BLaER1 treated with 17β-estradiol and CSF1 and Interleukin-3, amounts not matched to agents 10 nM and 100 nM (cell line): ENCODE measurements at regions not wholly inside any gene's neighbourhood (a gene's known extent, or its start where the extent isn't known, plus 50 kb on each side); places are given as distances from the start of the nearest gene placed in this dataset.

ENCODE experiments used
- H3K27ac ChIP-seq, 11 experiments: shearing (Covaris generic); formaldehyde crosslinking; 2 replicates each; pipeline ENCODE4 v1.8.1; 2022
- H3K27me3 ChIP-seq, 11 experiments: shearing (Covaris generic); formaldehyde crosslinking; 2 replicates each; pipeline ENCODE4 v1.8.1; 2022
- H3K36me3 ChIP-seq, 11 experiments: shearing (Covaris generic); formaldehyde crosslinking; 2 replicates each; pipeline ENCODE4 v1.8.1; 2022
- H3K4me1 ChIP-seq, 10 experiments: shearing (Covaris generic); formaldehyde crosslinking; 2 replicates each; pipeline ENCODE4 v1.8.1; 2022
- H3K4me2 ChIP-seq, 11 experiments: shearing (Covaris generic); formaldehyde crosslinking; 2 replicates each; pipeline ENCODE4 v1.8.1; 2022
- H3K4me3 ChIP-seq, 10 experiments: shearing (Covaris generic); formaldehyde crosslinking; 2 replicates each; pipeline ENCODE4 v1.8.1; 2022
- H3K9ac ChIP-seq, 11 experiments: shearing (Covaris generic); formaldehyde crosslinking; 2 replicates each; pipeline ENCODE4 v1.8.1; 2022
- H3K9me3 ChIP-seq, 11 experiments: shearing (Covaris generic); formaldehyde crosslinking; replicated peaks in 1 of 11; 2 replicates each; pipeline ENCODE4 v1.8.1; 2022
- H4K20me1 ChIP-seq, 11 experiments: shearing (Covaris generic); formaldehyde crosslinking; 2 replicates each; pipeline ENCODE4 v1.8.1; 2022
- Cebpa-rat ChIP-seq, 11 experiments: shearing (Covaris generic); IDR thresholded peaks; 2 replicates each; pipeline ENCODE4 v1.8.1; 2022

DNA sequence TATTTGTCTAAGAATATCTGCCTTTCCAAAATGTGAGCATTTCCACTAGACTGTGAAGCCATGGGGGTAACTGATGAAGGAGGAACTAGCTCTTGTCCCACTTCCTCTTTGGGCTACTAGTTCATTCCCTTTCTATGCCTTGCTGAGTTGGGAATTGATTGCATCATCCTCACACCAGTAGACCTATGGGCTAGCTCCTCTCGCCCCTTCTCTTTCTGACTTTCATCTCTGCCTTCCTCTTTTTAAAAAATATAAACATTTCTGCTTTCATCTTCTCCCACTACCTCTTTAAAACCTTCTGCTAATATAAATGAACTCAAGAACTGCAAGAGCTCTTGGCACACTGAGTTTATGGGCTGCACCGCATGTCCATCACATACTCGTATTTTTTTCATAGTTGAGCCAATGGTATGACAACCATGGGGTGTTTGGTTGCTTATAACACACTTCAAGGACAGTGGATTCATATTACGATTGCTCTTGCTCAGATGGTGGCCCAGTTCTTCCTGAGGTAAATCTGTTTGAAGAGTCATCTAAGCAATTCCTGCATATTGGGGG lies 182.0 kb downstream of the REEP3 start:
- peak overlapping the region in 8 of 11 experiments; percentile 2 to 59 (median 30); a peak in 10 of 22 replicates for H3K9ac ChIP-seq
- TF ChIP-seq Cebpa-rat (IDR thresholded peaks at IDR 0.05), result peak; percentile 83 to 98 (median 95)

DNA sequence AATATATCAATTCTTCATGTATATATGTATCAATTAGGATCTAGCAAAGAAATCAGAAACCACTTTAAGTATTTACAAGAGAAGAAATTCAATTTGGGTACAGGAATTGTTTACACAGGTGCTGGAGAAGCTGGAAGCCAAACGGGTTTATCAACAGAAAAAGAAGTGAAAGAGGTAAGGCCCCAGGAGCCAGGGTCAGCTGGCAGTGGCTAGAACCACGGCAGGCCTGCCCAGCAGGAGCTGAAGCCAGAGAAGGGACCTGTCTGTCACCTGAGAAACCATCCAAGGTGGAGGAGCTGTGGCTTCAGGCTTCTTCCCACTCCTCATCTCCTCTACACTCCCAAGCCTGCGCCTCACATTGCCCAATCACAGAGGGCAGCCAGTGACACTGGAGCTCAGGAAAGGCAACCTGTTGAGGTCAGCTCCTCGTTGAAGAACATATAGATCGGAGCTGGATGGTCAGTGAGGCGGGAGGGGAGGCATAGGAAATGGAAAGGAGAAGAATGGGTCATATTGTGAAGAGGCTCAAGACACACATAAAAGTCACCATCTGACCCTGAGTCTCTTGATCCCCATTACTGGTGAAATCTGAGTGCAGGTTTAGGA lies 182.6 kb downstream of the REEP3 start:
- H3K9ac ChIP-seq, result peak overlapping the region in 7 of 11 experiments; percentile 2 to 59 (median 20); a peak in 9 of 22 replicates
- peaks cover 41 to 95% (median 70%) of the 10 kb centered on the region in 10 experiments for H3K4me1 ChIP-seq
- no peaks in the 10 kb centered on the region for H3K27me3 ChIP-seq
- H3K36me3 ChIP-seq, result no peaks in the 10 kb centered on the region
- H4K20me1 ChIP-seq, result no peaks in the 10 kb centered on the region
- peak overlapping the region; percentile 17 to 83 (median 71); a peak in 20 of 22 replicates for H3K27ac ChIP-seq
- peaks cover 0 to 5% (median 0%) of the 10 kb centered on the region in 11 experiments; a peak in 2 of 22 replicates for H3K9me3 ChIP-seq
- no peak overlapping the region; a peak in 1 of 20 replicates for H3K4me3 ChIP-seq
- TF ChIP-seq Cebpa-rat (IDR thresholded peaks at IDR 0.05), result no peak
- H3K4me2 ChIP-seq, result peak overlapping the region; percentile 32 to 92 (median 76); a peak in 20 of 22 replicates

More for the DNA sequence above, 182.0 kb downstream of the REEP3 start:
- peaks cover 0 to 5% (median 0%) of the 10 kb centered on the region in 11 experiments; a peak in 2 of 22 replicates for H3K9me3 ChIP-seq
- peak overlapping the region; percentile 32 to 92 (median 76); a peak in 21 of 22 replicates for H3K4me2 ChIP-seq
- H3K27me3 ChIP-seq, result no peaks in the 10 kb centered on the region
- H4K20me1 ChIP-seq, result no peaks in the 10 kb centered on the region
- peak overlapping the region in 1 of 10 experiments; percentile 37; a peak in 1 of 20 replicates for H3K4me3 ChIP-seq
- H3K4me1 ChIP-seq, result peaks cover 46 to 95% (median 76%) of the 10 kb centered on the region in 10 experiments
- peak overlapping the region; percentile 17 to 83 (median 71); a peak in 20 of 22 replicates for H3K27ac ChIP-seq
- no peaks in the 10 kb centered on the region for H3K36me3 ChIP-seq

GRCh38 chr10:63707254-63707910 lies 186.2 kb downstream of the REEP3 start:
- Histone ChIP-seq H4K20me1 (no peaks in the 10 kb centered on the region), H3K27me3 (no peaks in the 10 kb centered on the region), H3K27ac (peak overlapping the region in 9 of 11 experiments; percentile 3 to 61 (median 18); a peak in 12 of 22 replicates), H3K36me3 (no peaks in the 10 kb centered on the region), H3K4me1 (peaks cover 42 to 84% (median 63%) of the 10 kb centered on the region in 10 experiments), H3K9ac (peak overlapping the region in 1 of 11 experiments; percentile 20; a peak in 2 of 22 replicates), H3K9me3 (peaks cover 0 to 10% (median 0%) of the 10 kb centered on the region in 11 experiments; a peak in 4 of 22 replicates), H3K4me3 (no peak overlapping the region), H3K4me2 (peak overlapping the region in 8 of 11 experiments; percentile 10 to 61 (median 50); a peak in 14 of 22 replicates)
- no peak for TF ChIP-seq Cebpa-rat (IDR thresholded peaks at IDR 0.05)

GRCh38 chr10:63708421-63708820 lies 187.2 kb downstream of the REEP3 start:
- Histone ChIP-seq H3K9ac (no peak overlapping the region), H3K27me3 (no peaks in the 10 kb centered on the region), H3K9me3 (peaks cover 0 to 10% (median 0%) of the 10 kb centered on the region in 11 experiments; a peak in 4 of 22 replicates), H3K4me2 (peak overlapping the region in 5 of 11 experiments; percentile 20 to 61 (median 51); a peak in 9 of 22 replicates), H4K20me1 (no peaks in the 10 kb centered on the region), H3K4me1 (peaks cover 42 to 88% (median 63%) of the 10 kb centered on the region in 10 experiments), H3K36me3 (no peaks in the 10 kb centered on the region), H3K27ac (peak overlapping the region in 2 of 11 experiments; percentile 20 to 61; a peak in 5 of 22 replicates), H3K4me3 (no peak overlapping the region)
- TF ChIP-seq Cebpa-rat (IDR thresholded peaks at IDR 0.05), result no peak

GRCh38 chr10:63710703-63711102 lies 189.5 kb downstream of the REEP3 start:
- H3K9ac ChIP-seq, result 0 out of 22 replicates have a peak overlapping the region, but pooled peaks of 1 of the 11 experiments have one; percentile 12
- no peak for TF ChIP-seq Cebpa-rat (IDR thresholded peaks at IDR 0.05)
- H3K4me2 ChIP-seq, result peak overlapping the region; percentile 71 to 90 (median 82)

DNA sequence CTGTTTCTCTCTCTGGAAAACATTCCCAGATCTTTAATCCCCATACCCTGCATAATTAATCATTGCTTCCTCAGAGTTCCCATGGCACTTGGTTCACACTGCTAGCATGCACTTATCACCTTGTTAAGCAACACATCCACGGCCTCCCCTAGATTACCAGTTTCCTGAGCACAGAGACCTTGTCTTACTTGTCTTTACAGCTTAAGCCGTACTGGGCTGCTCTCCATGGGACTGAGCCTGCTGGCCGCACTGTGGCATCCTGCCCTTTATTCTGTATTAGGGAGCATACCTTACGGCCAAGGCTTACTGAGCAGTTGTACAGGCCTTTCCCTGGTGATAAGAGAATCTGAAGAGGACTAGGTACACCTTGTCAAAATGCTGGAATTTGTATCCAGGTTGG lies 190.2 kb downstream of the REEP3 start:
- no peaks in the 10 kb centered on the region for H3K27me3 ChIP-seq
- peak overlapping the region in 1 of 11 experiments; percentile 55; a peak in 1 of 22 replicates for H3K9ac ChIP-seq
- peaks cover 51 to 79% (median 69%) of the 10 kb centered on the region in 10 experiments for H3K4me1 ChIP-seq
- no peaks in the 10 kb centered on the region for H3K36me3 ChIP-seq
- no peaks in the 10 kb centered on the region for H4K20me1 ChIP-seq
- H3K27ac ChIP-seq, result peak overlapping the region in 8 of 11 experiments; percentile 46 to 78 (median 68); a peak in 12 of 22 replicates
- peaks cover 0 to 5% (median 0%) of the 10 kb centered on the region in 11 experiments; a peak in 2 of 22 replicates for H3K9me3 ChIP-seq
- peak overlapping the region; percentile 71 to 90 (median 82) for H3K4me2 ChIP-seq
- no peak for TF ChIP-seq Cebpa-rat (IDR thresholded peaks at IDR 0.05)
- peak overlapping the region in 1 of 10 experiments; percentile 3; a peak in 1 of 20 replicates for H3K4me3 ChIP-seq

More at GRCh38 chr10:63710703-63711102, 189.5 kb downstream of the REEP3 start:
- no peaks in the 10 kb centered on the region for H4K20me1 ChIP-seq
- H3K27me3 ChIP-seq, result no peaks in the 10 kb centered on the region
- no peaks in the 10 kb centered on the region for H3K36me3 ChIP-seq
- H3K4me1 ChIP-seq, result peaks cover 45 to 77% (median 62%) of the 10 kb centered on the region in 10 experiments
- peaks cover 0 to 5% (median 0%) of the 10 kb centered on the region in 11 experiments; a peak in 2 of 22 replicates for H3K9me3 ChIP-seq
- H3K4me3 ChIP-seq, result peak overlapping the region in 1 of 10 experiments; percentile 12; a peak in 1 of 20 replicates
- peak overlapping the region in 6 of 11 experiments; percentile 5 to 78 (median 34); a peak in 10 of 22 replicates for H3K27ac ChIP-seq

- H3K4me3 ChIP-seq, result peak overlapping the region in 3 of 10 experiments; percentile 3 to 31 (median 5); a peak in 3 of 20 replicates
- H3K27ac ChIP-seq, result peak overlapping the region in 9 of 11 experiments; percentile 2 to 78 (median 66); a peak in 18 of 22 replicates
- peaks cover 56 to 79% (median 69%) of the 10 kb centered on the region in 10 experiments for H3K4me1 ChIP-seq
- no peaks in the 10 kb centered on the region for H3K27me3 ChIP-seq
- no peaks in the 10 kb centered on the region for H4K20me1 ChIP-seq
- H3K4me2 ChIP-seq, result peak overlapping the region; percentile 71 to 90 (median 82)
- no peak for TF ChIP-seq Cebpa-rat (IDR thresholded peaks at IDR 0.05)
- no peaks in the 10 kb centered on the region for H3K36me3 ChIP-seq
- peaks cover 0 to 5% (median 0%) of the 10 kb centered on the region in 11 experiments; a peak in 2 of 22 replicates for H3K9me3 ChIP-seq
- peak overlapping the region in 9 of 11 experiments; percentile 0 to 64 (median 48); a peak in 14 of 22 replicates for H3K9ac ChIP-seq
Measured at GRCh38 chr10:63711867-63712716, 190.9 kb downstream of the REEP3 start.
